ENCODE measurements at regions not wholly inside any gene's neighbourhood (a gene's known extent, or its start where the extent isn't known, plus 50 kb on each side); places are given as distances from the start of the nearest gene placed in this dataset.

GRCh38 chr12:28975564-28976340 is 173.3 kb upstream of the FAR2 start:
- no peak for TF ChIP-seq CTCF (IDR thresholded peaks at IDR 0.05)
- TF ChIP-seq POLR2A (IDR thresholded peaks at IDR 0.05): no peak
- no peak for TF ChIP-seq EP300 (IDR thresholded peaks at IDR 0.05)
